Right atrium auricular region (tissue), 2 donors: ENCODE measurements at regions not wholly inside any gene's neighbourhood (a gene's known extent, or its start where the extent isn't known, plus 50 kb on each side); places are given as distances from the start of the nearest gene placed in this dataset.

Source experiments
- DNase-seq: peaks from one replicate; pipeline ENCODE4 v3.0.0-alpha.2; 2019; ENCODE audit warnings: low spot score
- H3K27ac ChIP-seq, 2 donors: fragments of 200-600 bp; sonication (generic); 1 replicate in 1 of 2; 2 replicates in 1 of 2; pipeline ENCODE4 v1.5.1; 2016 to 2019
- H3K27me3 ChIP-seq, 2 donors: fragments of 200-600 bp; sonication (generic); one replicate each; pipeline versions ENCODE4 v1.5.1 to v1.6.0; 2017 to 2019
- H3K36me3 ChIP-seq: fragments of 200-600 bp; sonication (generic); one replicate; pipeline ENCODE4 v1.5.1; 2016
- H3K4me1 ChIP-seq, 2 donors: fragments of 200-600 bp; sonication (generic); one replicate each; pipeline versions ENCODE4 v1.5.1 to v1.6.0; 2017 to 2019
- H3K4me3 ChIP-seq, 2 donors: fragments of 200-600 bp; sonication (generic); 1 replicate in 1 of 2; 2 replicates in 1 of 2; pipeline ENCODE4 v1.5.1; 2017 to 2019; ENCODE audit warnings: mild to moderate bottlenecking in 1 of 2, moderate library complexity in 1 of 2
- H3K9me3 ChIP-seq, 2 donors: fragments of 200-600 bp; sonication (generic); one replicate each; pipeline ENCODE4 v1.5.1; 2019
- TF ChIP-seq, protein P1 (sequence below), 2 donors: fragments of 200-600 bp; sonication (generic); IDR thresholded peaks; one replicate each; pipeline ENCODE4 v1.5.1; 2019; ENCODE audit warnings: antibody characterized with exemption in 2 of 2

DNA sequence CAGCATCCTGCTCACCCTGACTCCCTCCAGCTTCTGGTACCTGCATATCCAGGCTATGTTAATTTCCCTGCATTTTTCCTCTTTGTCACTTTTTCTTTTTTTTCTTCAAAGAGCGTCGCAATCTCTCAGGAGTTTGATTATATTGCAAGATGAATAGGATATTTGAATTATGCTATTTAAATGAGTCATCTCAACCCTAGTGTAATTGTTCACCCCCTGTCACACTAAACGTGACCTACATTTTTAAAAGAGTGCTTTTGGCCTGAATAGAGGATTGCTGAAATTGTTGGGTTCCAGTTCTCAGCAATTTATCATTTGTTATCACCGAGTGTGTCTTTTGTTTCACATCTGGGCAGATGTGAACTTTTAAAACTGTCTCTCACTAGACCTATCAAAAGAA lies 294.7 kb downstream of the SOX2 start:
- no peaks in the 10 kb centered on the region for H3K36me3 ChIP-seq
- H3K27ac ChIP-seq, result no peak overlapping the region
- TF ChIP-seq, protein P1, sequence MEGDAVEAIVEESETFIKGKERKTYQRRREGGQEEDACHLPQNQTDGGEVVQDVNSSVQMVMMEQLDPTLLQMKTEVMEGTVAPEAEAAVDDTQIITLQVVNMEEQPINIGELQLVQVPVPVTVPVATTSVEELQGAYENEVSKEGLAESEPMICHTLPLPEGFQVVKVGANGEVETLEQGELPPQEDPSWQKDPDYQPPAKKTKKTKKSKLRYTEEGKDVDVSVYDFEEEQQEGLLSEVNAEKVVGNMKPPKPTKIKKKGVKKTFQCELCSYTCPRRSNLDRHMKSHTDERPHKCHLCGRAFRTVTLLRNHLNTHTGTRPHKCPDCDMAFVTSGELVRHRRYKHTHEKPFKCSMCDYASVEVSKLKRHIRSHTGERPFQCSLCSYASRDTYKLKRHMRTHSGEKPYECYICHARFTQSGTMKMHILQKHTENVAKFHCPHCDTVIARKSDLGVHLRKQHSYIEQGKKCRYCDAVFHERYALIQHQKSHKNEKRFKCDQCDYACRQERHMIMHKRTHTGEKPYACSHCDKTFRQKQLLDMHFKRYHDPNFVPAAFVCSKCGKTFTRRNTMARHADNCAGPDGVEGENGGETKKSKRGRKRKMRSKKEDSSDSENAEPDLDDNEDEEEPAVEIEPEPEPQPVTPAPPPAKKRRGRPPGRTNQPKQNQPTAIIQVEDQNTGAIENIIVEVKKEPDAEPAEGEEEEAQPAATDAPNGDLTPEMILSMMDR (IDR thresholded peaks at IDR 0.05), result no peak
- H3K9me3 ChIP-seq, result no peaks in the 10 kb centered on the region
- DNase-seq, result no peak
- no peak overlapping the region for H3K4me3 ChIP-seq
- H3K27me3 ChIP-seq, result no peaks in the 10 kb centered on the region
- H3K4me1 ChIP-seq, result no peaks in the 10 kb centered on the region

DNA sequence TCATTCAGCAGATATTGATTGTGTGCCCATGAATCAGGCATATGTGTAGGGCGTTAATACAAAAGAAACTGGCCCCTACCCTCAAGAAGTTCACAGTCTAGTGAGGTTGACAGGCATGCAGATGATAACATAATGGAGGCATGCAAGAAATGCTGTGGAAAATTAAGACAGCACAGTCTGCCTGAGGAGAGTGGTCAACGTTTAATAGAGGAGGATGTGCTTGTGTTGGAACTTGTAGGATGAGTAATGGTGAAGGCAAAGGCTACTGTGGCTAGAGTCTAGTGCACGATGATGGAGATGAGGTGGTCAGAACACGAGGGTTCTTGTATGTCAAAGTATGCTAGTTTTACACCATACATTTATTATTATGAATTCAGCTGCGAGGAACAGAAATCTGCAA lies 295.7 kb downstream of the SOX2 start:
- H3K9me3 ChIP-seq, result no peaks in the 10 kb centered on the region
- H3K4me3 ChIP-seq, result no peak overlapping the region
- no peaks in the 10 kb centered on the region for H3K36me3 ChIP-seq
- H3K27ac ChIP-seq, result no peak overlapping the region
- no peaks in the 10 kb centered on the region for H3K27me3 ChIP-seq
- H3K4me1 ChIP-seq, result no peaks in the 10 kb centered on the region
- TF ChIP-seq, protein P1 (IDR thresholded peaks at IDR 0.05), result no peak
- DNase-seq, result no peak

DNA sequence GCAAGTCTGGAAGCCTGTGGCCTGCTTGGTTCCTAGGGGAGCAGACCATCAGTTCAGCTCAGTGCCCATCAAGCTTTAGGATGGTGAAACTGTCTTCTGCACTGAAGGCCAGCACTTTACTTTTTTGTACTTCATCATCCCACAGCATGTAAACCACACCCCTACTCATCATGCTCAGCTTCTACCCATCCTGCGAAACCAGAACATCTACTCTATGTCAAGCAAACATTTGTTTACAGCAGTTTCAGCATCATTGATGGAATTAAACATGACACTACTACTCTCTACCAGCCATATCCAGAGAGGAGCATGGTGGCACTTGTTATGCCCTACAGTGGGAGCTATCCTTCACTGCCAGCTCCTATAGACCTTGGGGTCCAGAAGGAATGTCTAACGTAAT lies 306.6 kb downstream of the SOX2 start:
- no peak for DNase-seq
- no peaks in the 10 kb centered on the region for H3K27me3 ChIP-seq
- no peaks in the 10 kb centered on the region for H3K9me3 ChIP-seq
- no peak overlapping the region for H3K4me3 ChIP-seq
- H3K27ac ChIP-seq, result no peak overlapping the region
- H3K36me3 ChIP-seq, result no peaks in the 10 kb centered on the region
- no peaks in the 10 kb centered on the region for H3K4me1 ChIP-seq
- TF ChIP-seq, protein P1 (IDR thresholded peaks at IDR 0.05), result no peak

DNA sequence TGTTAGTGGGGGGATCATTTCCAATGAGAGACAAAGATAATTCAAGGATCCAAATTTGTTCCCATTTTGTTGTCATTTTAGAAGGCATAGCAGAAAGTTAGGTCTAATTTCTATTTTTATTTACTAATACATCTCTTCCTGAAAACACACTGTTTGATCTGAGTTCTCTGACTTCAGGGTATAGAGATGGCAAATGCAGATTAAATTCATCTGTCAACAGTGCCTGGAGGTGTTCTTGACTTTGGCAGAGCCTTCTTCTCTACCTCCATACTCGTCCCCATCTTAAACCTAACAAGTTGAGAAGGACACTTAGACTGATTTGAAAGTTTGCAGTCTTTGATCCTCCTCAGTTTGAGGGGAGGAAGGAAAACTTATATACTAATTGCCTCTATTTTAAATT lies 308.2 kb downstream of the SOX2 start:
- H3K36me3 ChIP-seq, result no peaks in the 10 kb centered on the region
- no peaks in the 10 kb centered on the region for H3K27me3 ChIP-seq
- H3K4me3 ChIP-seq, result no peak overlapping the region
- H3K9me3 ChIP-seq, result no peaks in the 10 kb centered on the region
- H3K4me1 ChIP-seq, result no peaks in the 10 kb centered on the region
- TF ChIP-seq, protein P1 (IDR thresholded peaks at IDR 0.05), result no peak
- no peak for DNase-seq
- H3K27ac ChIP-seq, result no peak overlapping the region

DNA sequence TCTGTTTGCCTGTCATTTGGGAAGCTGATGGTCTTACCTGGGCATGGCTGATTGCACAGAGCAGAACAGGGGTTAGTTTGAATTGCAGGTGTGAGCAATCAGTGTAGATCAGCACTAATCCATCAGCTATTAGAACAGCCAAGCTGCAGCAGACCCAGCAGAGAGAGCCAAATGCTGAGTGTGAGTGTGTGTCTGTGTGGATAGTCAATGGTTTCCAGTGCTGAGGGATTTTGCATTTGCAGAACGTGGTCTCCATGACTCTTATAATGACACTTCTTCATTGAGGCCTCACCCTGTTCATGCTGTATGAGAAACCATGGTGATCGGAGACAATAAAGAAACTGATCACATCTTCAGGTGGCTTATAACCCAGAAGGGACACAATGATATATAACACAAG lies 312.1 kb downstream of the SOX2 start:
- DNase-seq, result no peak

DNA sequence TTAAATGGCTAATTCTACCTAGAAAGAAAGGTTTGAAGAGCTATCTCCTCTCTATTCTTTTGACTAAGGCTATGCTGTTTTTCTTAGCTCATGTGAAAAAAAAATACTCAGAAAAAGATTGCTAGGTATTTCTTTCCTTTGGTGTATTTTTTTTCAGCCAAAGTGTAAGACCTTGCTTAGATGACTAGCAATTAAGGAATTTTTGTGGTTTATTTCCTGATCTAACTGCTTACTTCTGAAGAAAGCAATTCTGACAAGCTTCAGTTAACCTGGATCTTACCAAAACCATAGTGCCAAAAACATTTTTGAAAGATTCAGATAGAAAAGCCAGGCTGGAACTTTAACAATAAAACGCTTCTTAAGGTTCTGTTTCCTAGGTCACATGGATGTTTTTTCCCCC lies 315.6 kb downstream of the SOX2 start:
- no peaks in the 10 kb centered on the region for H3K4me1 ChIP-seq
- no peaks in the 10 kb centered on the region for H3K9me3 ChIP-seq
- H3K4me3 ChIP-seq, result no peak overlapping the region
- no peak for DNase-seq
- H3K36me3 ChIP-seq, result no peaks in the 10 kb centered on the region
- TF ChIP-seq, protein P1 (IDR thresholded peaks at IDR 0.05), result no peak
- no peaks in the 10 kb centered on the region for H3K27me3 ChIP-seq
- no peak overlapping the region for H3K27ac ChIP-seq

More for the DNA sequence above, 312.1 kb downstream of the SOX2 start:
- no peaks in the 10 kb centered on the region for H3K27me3 ChIP-seq
- TF ChIP-seq, protein P1 (IDR thresholded peaks at IDR 0.05), result no peak
- H3K27ac ChIP-seq, result no peak overlapping the region
- no peaks in the 10 kb centered on the region for H3K9me3 ChIP-seq
- H3K4me3 ChIP-seq, result no peak overlapping the region
- no peaks in the 10 kb centered on the region for H3K4me1 ChIP-seq
- H3K36me3 ChIP-seq, result no peaks in the 10 kb centered on the region
